OCI-LY1 (cell line): ENCODE measurements at regions not wholly inside any gene's neighbourhood (a gene's known extent, or its start where the extent isn't known, plus 50 kb on each side); places are given as distances from the start of the nearest gene placed in this dataset.

Experiments used
- H2AFZ ChIP-seq: fragments of 200-600 bp; sonication (generic), shearing (Covaris generic); 2 replicates; pipeline ENCODE4 v1.6.0; 2014; ENCODE audit warnings: antibody characterized with exemption, mild to moderate bottlenecking, low read length
- H3F3A ChIP-seq: fragments of 200-600 bp; sonication (generic), shearing (Covaris generic); 2 replicates; pipeline ENCODE4 v1.6.0; 2014; ENCODE audit warnings: mild to moderate bottlenecking, antibody characterized with exemption, low read length, moderate library complexity; ENCODE audit not compliant: insufficient read depth
- H3K27ac ChIP-seq: fragments of 200-600 bp; sonication (generic); 2 replicates; pipeline ENCODE4 v1.5.1; 2014; ENCODE audit warnings: low read length, mixed run types, mild to moderate bottlenecking, low read depth; ENCODE audit not compliant: poor library complexity, severe bottlenecking
- H3K27me3 ChIP-seq: fragments of 200-600 bp; sonication (generic); 2 replicates; pipeline ENCODE4 v1.6.0; 2014; ENCODE audit warnings: antibody characterized with exemption, mild to moderate bottlenecking, low read length, moderate library complexity; ENCODE audit not compliant: insufficient read depth
- H3K36me3 ChIP-seq: fragments of 200-600 bp; sonication (generic); 2 replicates; pipeline ENCODE4 v1.6.1; 2014; ENCODE audit warnings: mild to moderate bottlenecking, antibody characterized with exemption, low read length, moderate library complexity, mixed read lengths; ENCODE audit not compliant: insufficient read depth
- H3K4me1 ChIP-seq: fragments of 200-600 bp; sonication (generic); 2 replicates; pipeline ENCODE4 v1.5.1; 2014; ENCODE audit warnings: mild to moderate bottlenecking, low read length, moderate library complexity; ENCODE audit not compliant: insufficient read depth, severe bottlenecking
- H3K4me2 ChIP-seq: fragments of 200-600 bp; sonication (generic), shearing (Covaris generic); 2 replicates; pipeline ENCODE4 v1.6.1; 2014; ENCODE audit warnings: low read length
- H3K4me3 ChIP-seq: fragments of 200-600 bp; sonication (generic); 2 replicates; pipeline ENCODE4 v1.5.1; 2014; ENCODE audit warnings: low read length, low read depth, mild to moderate bottlenecking, mixed read lengths; ENCODE audit not compliant: poor library complexity, severe bottlenecking
- H3K79me2 ChIP-seq: fragments of 200-600 bp; shearing (Covaris generic); 2 replicates; pipeline ENCODE4 v1.6.1; 2016; ENCODE audit warnings: mixed run types, low read length, mixed read lengths; ENCODE audit not compliant: insufficient read depth
- H3K9ac ChIP-seq: fragments of 200-600 bp; sonication (generic), shearing (Covaris generic); 2 replicates; pipeline ENCODE4 v1.6.1; 2014; ENCODE audit warnings: mild to moderate bottlenecking, low read length, mixed read lengths
- H3K9me2 ChIP-seq: fragments of 200-600 bp; sonication (generic), shearing (Covaris generic); 2 replicates; pipeline ENCODE4 v1.6.1; 2014; ENCODE audit warnings: low read depth, mild to moderate bottlenecking, low read length, mixed read lengths
- H3K9me3 ChIP-seq: fragments of 200-600 bp; shearing (Covaris generic); 2 replicates; pipeline ENCODE4 v1.6.1; 2014; ENCODE audit warnings: low read length, mixed read lengths
- H4K20me1 ChIP-seq: fragments of 200-600 bp; sonication (generic), shearing (Covaris generic); 2 replicates; pipeline ENCODE4 v1.6.0; 2016; ENCODE audit warnings: mild to moderate bottlenecking, low read length; ENCODE audit not compliant: insufficient read depth
- CTCF ChIP-seq: fragments of 200-600 bp; sonication (generic), shearing (Covaris generic); IDR thresholded peaks from 2 replicates; pipeline ENCODE4 v1.5.1; 2017; ENCODE audit warnings: mild to moderate bottlenecking, antibody characterized with exemption, low read length, moderate library complexity, mixed read lengths
- EZH2 ChIP-seq: fragments of 200-600 bp; sonication (generic), shearing (Covaris generic); IDR thresholded peaks from 2 replicates; pipeline ENCODE4 v1.8.0; 2017; ENCODE audit warnings: borderline replicate concordance, mixed run types, mild to moderate bottlenecking, antibody characterized with exemption, low read length, moderate library complexity, mixed read lengths

GRCh38 chr15:92533298-92533697 lies 122.3 kb downstream of the FAM174B start:
- no peak overlapping the region for H3K4me3 ChIP-seq
- H3K36me3 ChIP-seq = no peaks in the 10 kb centered on the region
- H2AFZ ChIP-seq = no peak overlapping the region
- H3K4me2 ChIP-seq = no peak overlapping the region
- no peaks in the 10 kb centered on the region for H3K9me3 ChIP-seq
- H3K9me2 ChIP-seq = no peaks in the 10 kb centered on the region
- no peaks in the 10 kb centered on the region for H3F3A ChIP-seq
- peaks cover 6% of the 10 kb centered on the region; the same call in 1 of the 2 replicates for H3K27me3 ChIP-seq
- no peaks in the 10 kb centered on the region for H3K4me1 ChIP-seq
- H3K79me2 ChIP-seq = no peaks in the 10 kb centered on the region
- H3K9ac ChIP-seq = no peak overlapping the region
- TF ChIP-seq EZH2 (no peak), CTCF (no peak)
- H3K27ac ChIP-seq = no peak overlapping the region
- no peaks in the 10 kb centered on the region for H4K20me1 ChIP-seq

GRCh38 chr15:92531406-92531805 lies 124.2 kb downstream of the FAM174B start:
- no peak overlapping the region for H3K9ac ChIP-seq
- no peaks in the 10 kb centered on the region for H3K79me2 ChIP-seq
- no peak overlapping the region for H2AFZ ChIP-seq
- H3F3A ChIP-seq = no peaks in the 10 kb centered on the region
- no peaks in the 10 kb centered on the region for H4K20me1 ChIP-seq
- H3K4me1 ChIP-seq = no peaks in the 10 kb centered on the region
- H3K4me3 ChIP-seq = no peak overlapping the region
- peaks cover 6% of the 10 kb centered on the region; the same call in 1 of the 2 replicates for H3K27me3 ChIP-seq
- no peak overlapping the region for H3K27ac ChIP-seq
- no peaks in the 10 kb centered on the region for H3K36me3 ChIP-seq
- TF ChIP-seq CTCF = no peak
- no peak for TF ChIP-seq EZH2
- no peaks in the 10 kb centered on the region for H3K9me3 ChIP-seq
- H3K9me2 ChIP-seq = no peaks in the 10 kb centered on the region
- H3K4me2 ChIP-seq = no peak overlapping the region

- Histone ChIP-seq H3K27me3 (0 out of 2 replicates have a peak, but pooled peaks cover 3% of the 10 kb centered on the region), H3K9ac (no peak overlapping the region), H3F3A (no peaks in the 10 kb centered on the region), H3K4me1 (no peaks in the 10 kb centered on the region), H4K20me1 (no peaks in the 10 kb centered on the region), H3K9me3 (no peaks in the 10 kb centered on the region), H3K36me3 (no peaks in the 10 kb centered on the region), H3K4me3 (no peak overlapping the region), H3K4me2 (no peak overlapping the region), H3K9me2 (no peaks in the 10 kb centered on the region), H3K79me2 (no peaks in the 10 kb centered on the region), H2AFZ (no peak overlapping the region), H3K27ac (no peak overlapping the region)
- TF ChIP-seq CTCF = no peak
- no peak for TF ChIP-seq EZH2
Observed at GRCh38 chr15:92528736-92529135, 126.8 kb downstream of the FAM174B start.
